GM23338 (cell line): ENCODE measurements at regions not wholly inside any gene's neighbourhood (a gene's known extent, or its start where the extent isn't known, plus 50 kb on each side); places are given as distances from the start of the nearest gene placed in this dataset.

Experiments
- CREB1 ChIP-seq: fragments of 250-450 bp; sonication (Bioruptor Pico); IDR thresholded peaks from 2 replicates; pipeline ENCODE4 v1.5.0; 2020; ENCODE audit warnings: low read depth, mild to moderate bottlenecking, moderate library complexity
- CTCF ChIP-seq, 2 experiments: fragments of 200-600 bp in 1 of 2; sonication (generic) in 1 of 2; conservative IDR thresholded peaks; 2 replicates each; pipeline versions ENCODE4 v1.5.1 to v1.6.1; 2016 to 2017; ENCODE audit warnings: antibody characterized with exemption in 2 of 2, low read depth in 2 of 2, mild to moderate bottlenecking in 2 of 2, moderate library complexity in 1 of 2
- ETS1 ChIP-seq: IDR thresholded peaks from 2 replicates; pipeline ENCODE4 v1.6.1; 2016; ENCODE audit warnings: antibody characterized with exemption
- NANOG ChIP-seq: IDR thresholded peaks from 2 replicates; pipeline ENCODE4 v1.6.1; 2016; ENCODE audit warnings: antibody characterized with exemption, borderline replicate concordance
- POLR2AphosphoS5 ChIP-seq: IDR thresholded peaks from 2 replicates; pipeline ENCODE4 v1.6.1; 2016; ENCODE audit warnings: antibody characterized with exemption, low read depth
- STAT1 ChIP-seq: IDR thresholded peaks from one replicate; pipeline ENCODE4 v1.6.1; 2016; ENCODE audit warnings: antibody characterized with exemption; ENCODE audit not compliant: unreplicated experiment
- ZNF114 ChIP-seq: fragments of 250-450 bp; sonication (Bioruptor Pico); IDR thresholded peaks from 2 replicates; pipeline ENCODE4 v1.5.0; 2020; ENCODE audit warnings: mild to moderate bottlenecking, moderate library complexity
- ZNF331 ChIP-seq: fragments of 250-450 bp; sonication (Bioruptor Pico); IDR thresholded peaks from 2 replicates; pipeline ENCODE4 v1.5.0; 2020; ENCODE audit warnings: low read depth, mild to moderate bottlenecking, moderate library complexity
- TF ChIP-seq, protein P1 (sequence below): fragments of 250-450 bp; sonication (Bioruptor Pico); IDR thresholded peaks from 2 replicates; pipeline ENCODE4 v1.5.0; 2020; ENCODE audit warnings: mild to moderate bottlenecking, moderate library complexity

DNA sequence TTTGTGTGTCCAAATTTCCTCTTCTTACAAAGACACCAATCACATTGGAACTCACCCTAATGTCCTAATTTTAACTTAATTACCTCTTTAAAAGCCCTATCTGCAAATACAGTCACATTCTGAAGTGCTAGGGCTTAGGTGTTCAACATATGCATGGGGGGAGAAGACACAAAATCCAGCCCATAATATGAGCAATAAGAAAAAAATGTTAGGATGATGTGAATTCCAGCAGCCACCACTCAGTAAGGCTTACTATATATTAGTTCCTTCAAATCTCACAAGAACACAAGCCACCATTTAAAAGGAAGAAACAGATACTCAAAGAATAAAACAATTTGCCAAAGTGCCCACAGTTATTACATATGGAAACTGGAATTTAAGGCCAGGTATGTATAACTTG, 285.7 kb downstream of the EPHA4 start (continued):
- TF ChIP-seq, protein P1, sequence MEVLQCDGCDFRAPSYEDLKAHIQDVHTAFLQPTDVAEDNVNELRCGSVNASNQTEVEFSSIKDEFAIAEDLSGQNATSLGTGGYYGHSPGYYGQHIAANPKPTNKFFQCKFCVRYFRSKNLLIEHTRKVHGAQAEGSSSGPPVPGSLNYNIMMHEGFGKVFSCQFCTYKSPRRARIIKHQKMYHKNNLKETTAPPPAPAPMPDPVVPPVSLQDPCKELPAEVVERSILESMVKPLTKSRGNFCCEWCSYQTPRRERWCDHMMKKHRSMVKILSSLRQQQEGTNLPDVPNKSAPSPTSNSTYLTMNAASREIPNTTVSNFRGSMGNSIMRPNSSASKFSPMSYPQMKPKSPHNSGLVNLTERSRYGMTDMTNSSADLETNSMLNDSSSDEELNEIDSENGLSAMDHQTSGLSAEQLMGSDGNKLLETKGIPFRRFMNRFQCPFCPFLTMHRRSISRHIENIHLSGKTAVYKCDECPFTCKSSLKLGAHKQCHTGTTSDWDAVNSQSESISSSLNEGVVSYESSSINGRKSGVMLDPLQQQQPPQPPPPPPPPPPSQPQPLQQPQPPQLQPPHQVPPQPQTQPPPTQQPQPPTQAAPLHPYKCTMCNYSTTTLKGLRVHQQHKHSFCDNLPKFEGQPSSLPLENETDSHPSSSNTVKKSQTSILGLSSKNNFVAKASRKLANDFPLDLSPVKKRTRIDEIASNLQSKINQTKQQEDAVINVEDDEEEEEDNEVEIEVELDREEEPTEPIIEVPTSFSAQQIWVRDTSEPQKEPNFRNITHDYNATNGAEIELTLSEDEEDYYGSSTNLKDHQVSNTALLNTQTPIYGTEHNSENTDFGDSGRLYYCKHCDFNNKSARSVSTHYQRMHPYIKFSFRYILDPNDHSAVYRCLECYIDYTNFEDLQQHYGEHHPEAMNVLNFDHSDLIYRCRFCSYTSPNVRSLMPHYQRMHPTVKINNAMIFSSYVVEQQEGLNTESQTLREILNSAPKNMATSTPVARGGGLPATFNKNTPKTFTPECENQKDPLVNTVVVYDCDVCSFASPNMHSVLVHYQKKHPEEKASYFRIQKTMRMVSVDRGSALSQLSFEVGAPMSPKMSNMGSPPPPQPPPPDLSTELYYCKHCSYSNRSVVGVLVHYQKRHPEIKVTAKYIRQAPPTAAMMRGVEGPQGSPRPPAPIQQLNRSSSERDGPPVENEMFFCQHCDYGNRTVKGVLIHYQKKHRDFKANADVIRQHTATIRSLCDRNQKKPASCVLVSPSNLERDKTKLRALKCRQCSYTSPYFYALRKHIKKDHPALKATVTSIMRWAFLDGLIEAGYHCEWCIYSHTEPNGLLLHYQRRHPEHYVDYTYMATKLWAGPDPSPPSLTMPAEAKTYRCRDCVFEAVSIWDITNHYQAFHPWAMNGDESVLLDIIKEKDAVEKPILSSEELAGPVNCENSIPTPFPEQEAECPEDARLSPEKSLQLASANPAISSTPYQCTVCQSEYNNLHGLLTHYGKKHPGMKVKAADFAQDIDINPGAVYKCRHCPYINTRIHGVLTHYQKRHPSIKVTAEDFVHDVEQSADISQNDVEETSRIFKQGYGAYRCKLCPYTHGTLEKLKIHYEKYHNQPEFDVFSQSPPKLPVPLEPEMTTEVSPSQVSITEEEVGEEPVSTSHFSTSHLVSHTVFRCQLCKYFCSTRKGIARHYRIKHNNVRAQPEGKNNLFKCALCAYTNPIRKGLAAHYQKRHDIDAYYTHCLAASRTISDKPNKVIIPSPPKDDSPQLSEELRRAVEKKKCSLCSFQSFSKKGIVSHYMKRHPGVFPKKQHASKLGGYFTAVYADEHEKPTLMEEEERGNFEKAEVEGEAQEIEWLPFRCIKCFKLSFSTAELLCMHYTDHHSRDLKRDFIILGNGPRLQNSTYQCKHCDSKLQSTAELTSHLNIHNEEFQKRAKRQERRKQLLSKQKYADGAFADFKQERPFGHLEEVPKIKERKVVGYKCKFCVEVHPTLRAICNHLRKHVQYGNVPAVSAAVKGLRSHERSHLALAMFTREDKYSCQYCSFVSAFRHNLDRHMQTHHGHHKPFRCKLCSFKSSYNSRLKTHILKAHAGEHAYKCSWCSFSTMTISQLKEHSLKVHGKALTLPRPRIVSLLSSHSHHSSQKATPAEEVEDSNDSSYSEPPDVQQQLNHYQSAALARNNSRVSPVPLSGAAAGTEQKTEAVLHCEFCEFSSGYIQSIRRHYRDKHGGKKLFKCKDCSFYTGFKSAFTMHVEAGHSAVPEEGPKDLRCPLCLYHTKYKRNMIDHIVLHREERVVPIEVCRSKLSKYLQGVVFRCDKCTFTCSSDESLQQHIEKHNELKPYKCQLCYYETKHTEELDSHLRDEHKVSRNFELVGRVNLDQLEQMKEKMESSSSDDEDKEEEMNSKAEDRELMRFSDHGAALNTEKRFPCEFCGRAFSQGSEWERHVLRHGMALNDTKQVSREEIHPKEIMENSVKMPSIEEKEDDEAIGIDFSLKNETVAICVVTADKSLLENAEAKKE, result no peak
- TF ChIP-seq CREB1 (CRISPR knock-in tag), result no peak
- TF ChIP-seq ZNF114, result no peak
- no peak for TF ChIP-seq ZNF331 (CRISPR knock-in tag)
- TF ChIP-seq CTCF (conservative IDR thresholded peaks at IDR 0.05; ENCODE audit: low read depth in 2 of 2), result no peak
- TF ChIP-seq ETS1, result no peak
- no peak for TF ChIP-seq NANOG
- TF ChIP-seq POLR2AphosphoS5, result no peak
- no peak for TF ChIP-seq STAT1
